Right cardiac atrium (tissue), 5 donors: ENCODE measurements at regions not wholly inside any gene's neighbourhood (a gene's known extent, or its start where the extent isn't known, plus 50 kb on each side); places are given as distances from the start of the nearest gene placed in this dataset.

Source experiments
- ATAC-seq, 2 donors: fragments of 200-7000 bp; cut with Tn5 transposase; one replicate each; pipeline versions ENCODE4 v1.8.0 to v1.9.1; 2020; ENCODE audit warnings: moderate library complexity in 2 of 2, mild to moderate bottlenecking in 1 of 2
- DNase-seq, 3 donors: peaks; one replicate each; pipeline ENCODE4 v3.0.0-alpha.2; 2020
- H3K27ac ChIP-seq: one replicate; pipeline ENCODE4 v1.5.1; 2013; ENCODE audit warnings: mild to moderate bottlenecking, low read length, control low read depth, moderate library complexity
- H3K27me3 ChIP-seq: one replicate; pipeline ENCODE4 v1.6.1; 2013; ENCODE audit not compliant: control insufficient read depth, insufficient read depth
- H3K4me1 ChIP-seq: one replicate; pipeline ENCODE4 v1.6.1; 2013; ENCODE audit warnings: low read length; ENCODE audit not compliant: control insufficient read depth, insufficient read depth
- H3K4me3 ChIP-seq: one replicate; pipeline ENCODE4 v1.5.1; 2013; ENCODE audit warnings: low read length, control low read depth
- H3K9me3 ChIP-seq: one replicate; pipeline ENCODE4 v1.6.1; 2013; ENCODE audit warnings: low read length; ENCODE audit not compliant: control insufficient read depth
- WGBS: extraction: QIAGEN DNeasy Blood & Tissue Kit; methylation state at CpG from one replicate; pipeline ENCODE4 v1.1.7; 2013; 5-methylcytosine and 5-hydroxymethylcytosine counted together
- intact Hi-C, 4 donors: fragments of 100-400 bp; cut with DNase I; formaldehyde crosslinking; loops; one replicate each; pipeline versions ENCODE4 v1.11.0 to v1.14.0; 2022 to 2023
- donor health status: healthy with polysubstance abuse.
- donor health status: DM: no; HTN: yes; CAD: no.
- donor health status: DM: no; HTN: no; CAD: no.
- donor health status: DM: no; HTN: yes; CAD: no; lungs with severe emphysema.
- donor health status: DM: yes; HTN: yes; CAD: no.

GRCh38 chr7:31284106-31284505 lies 56.4 kb downstream of the NEUROD6 start:
- Histone ChIP-seq H3K4me1 (no peaks in the 10 kb centered on the region), H3K9me3 (no peaks in the 10 kb centered on the region), H3K4me3 (no peak overlapping the region), H3K27ac (no peak overlapping the region), H3K27me3 (no peaks in the 10 kb centered on the region)
- 41% methylated on average over 4 of the region's 4 CpGs for WGBS
- ATAC-seq (no peak), DNase-seq (no peak)
- intact Hi-C loops, result no loop called here

GRCh38 chr7:31271641-31272405 lies 68.7 kb downstream of the NEUROD6 start:
- no peak overlapping the region for H3K27ac ChIP-seq
- DNase-seq, result no peak
- H3K4me1 ChIP-seq, result no peaks in the 10 kb centered on the region
- no peak overlapping the region for H3K4me3 ChIP-seq
- WGBS, result 80% methylated on average over 5 of the region's 5 CpGs
- no peaks in the 10 kb centered on the region for H3K9me3 ChIP-seq
- intact Hi-C loops, result no loop called here
- no peak for ATAC-seq
- no peaks in the 10 kb centered on the region for H3K27me3 ChIP-seq

GRCh38 chr7:31267486-31267885 lies 73.0 kb downstream of the NEUROD6 start:
- intact Hi-C loops, result no loop called here
- Histone ChIP-seq H3K27ac (no peak overlapping the region), H3K4me1 (no peaks in the 10 kb centered on the region), H3K4me3 (no peak overlapping the region), H3K9me3 (no peaks in the 10 kb centered on the region), H3K27me3 (no peaks in the 10 kb centered on the region)
- ATAC-seq, result no peak
- 42% methylated on average over 1 of the region's 1 CpG for WGBS
- DNase-seq, result no peak

- no peak for ATAC-seq
- no peaks in the 10 kb centered on the region for H3K4me1 ChIP-seq
- no peaks in the 10 kb centered on the region for H3K27me3 ChIP-seq
- H3K9me3 ChIP-seq, result no peaks in the 10 kb centered on the region
- H3K4me3 ChIP-seq, result no peak overlapping the region
- no peak for DNase-seq
- WGBS, result 51% methylated on average over 2 of the region's 2 CpGs
- H3K27ac ChIP-seq, result no peak overlapping the region
- intact Hi-C loops, result no loop called here
Measured at GRCh38 chr7:31263338-31263737, 77.2 kb downstream of the NEUROD6 start.

GRCh38 chr7:31261341-31261740 lies 79.2 kb downstream of the NEUROD6 start:
- WGBS, result 42% methylated on average over 7 of the region's 7 CpGs
- Histone ChIP-seq H3K4me3 (no peak overlapping the region), H3K27ac (no peak overlapping the region), H3K9me3 (no peaks in the 10 kb centered on the region), H3K27me3 (no peaks in the 10 kb centered on the region), H3K4me1 (no peaks in the 10 kb centered on the region)
- intact Hi-C loops, result no loop called here
- ATAC-seq (no peak), DNase-seq (no peak)

GRCh38 chr7:31260851-31261250 lies 79.7 kb downstream of the NEUROD6 start:
- DNase-seq (no peak), ATAC-seq (no peak)
- no peaks in the 10 kb centered on the region for H3K9me3 ChIP-seq
- H3K4me1 ChIP-seq, result no peaks in the 10 kb centered on the region
- H3K27me3 ChIP-seq, result no peaks in the 10 kb centered on the region
- no peak overlapping the region for H3K4me3 ChIP-seq
- H3K27ac ChIP-seq, result no peak overlapping the region
- intact Hi-C loops, result no loop called here

GRCh38 chr7:31258391-31258790 lies 82.1 kb downstream of the NEUROD6 start:
- intact Hi-C loops, result no loop called here

GRCh38 chr7:31256506-31256905 lies 84.0 kb downstream of the NEUROD6 start:
- Histone ChIP-seq H3K4me3 (no peak overlapping the region), H3K27ac (no peak overlapping the region), H3K27me3 (no peaks in the 10 kb centered on the region), H3K9me3 (no peaks in the 10 kb centered on the region), H3K4me1 (no peaks in the 10 kb centered on the region)
- intact Hi-C loops, result no loop called here
- DNase-seq, result no peak
- WGBS, result 38% methylated on average over 4 of the region's 4 CpGs
- no peak for ATAC-seq

More at GRCh38 chr7:31258391-31258790, 82.1 kb downstream of the NEUROD6 start:
- Histone ChIP-seq H3K4me1 (no peaks in the 10 kb centered on the region), H3K27ac (no peak overlapping the region), H3K4me3 (no peak overlapping the region), H3K27me3 (no peaks in the 10 kb centered on the region), H3K9me3 (no peaks in the 10 kb centered on the region)
- WGBS, result 65% methylated on average over 2 of the region's 2 CpGs
- ATAC-seq (no peak), DNase-seq (no peak)

GRCh38 chr7:31254926-31255325 lies 85.6 kb downstream of the NEUROD6 start:
- 63% methylated on average over 1 of the region's 1 CpG for WGBS
- intact Hi-C loops, result no loop called here
- Histone ChIP-seq H3K9me3 (no peaks in the 10 kb centered on the region), H3K4me3 (no peak overlapping the region), H3K27me3 (no peaks in the 10 kb centered on the region), H3K4me1 (no peaks in the 10 kb centered on the region), H3K27ac (no peak overlapping the region)
- ATAC-seq (no peak), DNase-seq (no peak)

- no peaks in the 10 kb centered on the region for H3K27me3 ChIP-seq
- H3K27ac ChIP-seq, result no peak overlapping the region
- H3K4me1 ChIP-seq, result no peaks in the 10 kb centered on the region
- ATAC-seq, result no peak
- intact Hi-C loops, result no loop called here
- 74% methylated on average over 4 of the region's 4 CpGs for WGBS
- no peaks in the 10 kb centered on the region for H3K9me3 ChIP-seq
- no peak overlapping the region for H3K4me3 ChIP-seq
- DNase-seq, result no peak
Measured at GRCh38 chr7:31253532-31253931, 87.0 kb downstream of the NEUROD6 start.

- no peaks in the 10 kb centered on the region for H3K27me3 ChIP-seq
- no peak for DNase-seq
Measured at GRCh38 chr7:31251441-31251840, 89.1 kb downstream of the NEUROD6 start.

GRCh38 chr7:31249671-31250070 lies 90.9 kb downstream of the NEUROD6 start:
- H3K27ac ChIP-seq, result no peak overlapping the region
- intact Hi-C loops, result no loop called here
- no peak for DNase-seq
- no peak overlapping the region for H3K4me3 ChIP-seq
- WGBS, result 28% methylated on average over 11 of the region's 11 CpGs
- H3K9me3 ChIP-seq, result no peaks in the 10 kb centered on the region
- H3K4me1 ChIP-seq, result no peaks in the 10 kb centered on the region
- H3K27me3 ChIP-seq, result no peaks in the 10 kb centered on the region
- ATAC-seq, result no peak

More at GRCh38 chr7:31251441-31251840, 89.1 kb downstream of the NEUROD6 start:
- no peak overlapping the region for H3K27ac ChIP-seq
- H3K4me1 ChIP-seq, result no peaks in the 10 kb centered on the region
- no peak for ATAC-seq
- 63% methylated on average over 8 of the region's 8 CpGs for WGBS
- no peak overlapping the region for H3K4me3 ChIP-seq
- H3K9me3 ChIP-seq, result no peaks in the 10 kb centered on the region
- intact Hi-C loops, result no loop called here
